T-helper 2 cell treated with Interferon-gamma antibody and Interleukin-4, amounts not matched to agents 100 ng/mL and 5 ng/mL, for 36 hours (primary cell): ENCODE measurements at regions not wholly inside any gene's neighbourhood (a gene's known extent, or its start where the extent isn't known, plus 50 kb on each side); places are given as distances from the start of the nearest gene placed in this dataset.

Experiments
- intact Hi-C: fragments of 100-400 bp; cut with micrococcal nuclease; formaldehyde crosslinking; loops from one replicate; pipeline ENCODE4 v1.15.1; 2023

DNA sequence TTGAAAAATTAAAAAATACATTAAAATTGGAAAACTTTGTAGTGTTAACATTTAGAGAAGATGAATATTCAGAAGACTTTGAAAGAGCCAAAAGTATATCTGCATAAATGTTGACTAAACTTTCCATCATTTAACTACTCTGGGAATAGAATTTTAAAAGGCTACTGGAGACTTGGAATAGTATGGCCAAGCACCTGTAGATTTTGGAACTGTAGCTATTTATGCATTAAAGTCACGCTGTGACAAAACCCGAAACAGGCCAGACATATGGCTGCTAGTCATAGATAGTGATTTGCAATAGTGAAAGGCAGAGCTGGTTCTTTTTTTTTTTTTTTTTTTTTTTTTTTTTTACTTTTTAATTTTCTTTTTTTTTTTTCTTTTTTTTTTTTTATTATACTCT, 396.0 kb downstream of the SOCS6 start:
- intact Hi-C loops: no loop called here

DNA sequence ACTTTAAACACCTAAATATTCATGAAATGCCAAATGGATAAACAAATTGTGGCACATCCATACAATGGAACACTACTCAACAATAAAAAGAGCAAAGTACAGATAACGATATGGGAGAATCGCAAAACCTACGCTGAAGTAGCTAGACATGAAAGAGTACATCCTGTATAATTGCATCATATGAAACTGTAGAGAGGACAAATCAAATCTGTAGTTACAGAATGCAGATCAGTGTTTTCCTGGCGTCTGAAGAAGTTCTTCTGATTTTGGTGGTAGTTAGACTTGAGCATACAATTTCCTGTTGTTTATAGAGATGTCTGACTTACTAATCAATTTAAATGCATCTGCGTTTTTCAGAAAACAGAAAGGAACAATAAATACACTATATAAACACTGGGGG, 394.4 kb downstream of the SOCS6 start:
- intact Hi-C loops: no loop called here

DNA sequence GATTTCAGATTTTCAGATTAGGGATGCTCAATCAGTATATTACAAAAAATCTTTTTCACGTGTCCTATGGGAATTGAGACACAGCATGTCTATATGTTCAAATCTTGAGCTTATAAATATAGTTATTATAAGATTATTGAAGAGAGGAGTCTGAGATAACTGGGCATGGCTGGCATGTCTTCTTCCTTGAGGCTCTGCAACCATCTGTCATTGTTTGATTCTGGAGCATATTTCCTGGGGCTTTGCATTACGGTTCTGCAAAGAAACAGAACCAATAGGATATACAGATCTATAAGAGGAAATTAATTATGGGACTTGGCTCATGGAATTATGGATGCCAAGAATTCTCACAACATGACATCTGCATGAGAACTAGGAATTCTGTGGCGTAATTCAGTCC, 386.1 kb downstream of the SOCS6 start:
- intact Hi-C loops: no loop called here

GRCh38 chr18:70673831-70674230, 385.0 kb downstream of the SOCS6 start:
- intact Hi-C loops: no loop called here

DNA sequence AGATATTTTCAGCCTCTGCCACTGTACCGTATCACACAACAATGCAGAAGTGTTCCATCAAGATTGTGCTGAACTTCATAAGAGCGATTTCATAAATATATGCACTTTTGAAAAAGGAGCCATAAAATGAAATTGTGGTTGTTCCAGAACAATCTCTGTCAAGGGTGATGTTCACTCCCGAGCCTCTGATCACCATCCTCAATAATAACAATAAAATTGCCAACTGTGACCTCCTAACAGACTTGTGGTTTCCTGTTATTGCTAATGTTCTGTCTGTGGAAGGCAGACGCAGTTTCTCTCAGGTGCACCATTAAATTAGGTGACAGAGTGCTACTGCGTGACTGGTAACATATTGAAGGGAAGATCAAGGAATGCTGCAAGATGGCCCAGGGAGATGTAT, 383.7 kb downstream of the SOCS6 start:
- intact Hi-C loops: no loop called here

GRCh38 chr18:70671889-70672565, 383.2 kb downstream of the SOCS6 start:
- intact Hi-C loops: no loop called here

DNA sequence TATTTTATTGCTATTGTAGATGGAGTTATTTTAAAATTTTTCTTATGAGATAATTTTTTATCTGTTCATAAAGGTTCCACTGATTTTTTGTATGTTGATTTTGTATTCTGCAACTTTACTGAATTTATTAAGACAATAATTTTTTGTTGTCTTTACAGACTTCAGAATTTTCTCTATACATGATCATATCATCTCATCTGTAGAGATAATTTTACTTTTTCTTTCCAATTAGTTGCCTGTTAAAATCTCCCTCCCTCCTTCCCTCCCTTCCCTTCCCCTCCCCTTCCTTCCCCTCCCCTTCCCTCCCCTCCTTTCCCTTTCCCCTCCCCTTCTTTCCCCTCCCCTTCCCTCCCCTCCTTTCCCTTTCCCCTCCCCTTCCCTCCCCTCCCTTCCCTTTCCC, 378.1 kb downstream of the SOCS6 start:
- intact Hi-C loops: no loop called here

GRCh38 chr18:70663141-70663540, 374.3 kb downstream of the SOCS6 start:
- intact Hi-C loops: no loop called here

- intact Hi-C loops: no loop called here
Measured at GRCh38 chr18:70662588-70662987, 373.7 kb downstream of the SOCS6 start.

- intact Hi-C loops: no loop called here
Measured at GRCh38 chr18:70659036-70659925, 370.4 kb downstream of the SOCS6 start.

DNA sequence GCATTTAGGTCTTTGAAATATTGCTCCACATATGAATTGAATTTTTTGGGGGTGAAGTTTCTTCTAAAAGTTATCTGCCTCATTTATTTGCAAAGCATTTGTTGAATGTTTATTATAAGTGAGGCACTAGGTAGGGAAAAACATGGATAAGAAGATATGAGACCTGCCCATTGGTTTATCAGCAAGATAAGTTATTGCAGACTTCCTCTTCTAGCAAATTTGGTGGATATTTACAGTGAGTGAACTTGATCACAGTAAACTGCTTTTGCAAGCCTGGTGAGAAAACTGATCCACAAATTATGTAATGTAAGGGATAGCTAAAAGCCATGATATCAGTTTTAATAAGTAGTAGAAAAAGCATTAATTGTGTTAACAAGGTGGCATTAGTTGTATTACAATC, 364.8 kb downstream of the SOCS6 start:
- intact Hi-C loops: no loop called here

DNA sequence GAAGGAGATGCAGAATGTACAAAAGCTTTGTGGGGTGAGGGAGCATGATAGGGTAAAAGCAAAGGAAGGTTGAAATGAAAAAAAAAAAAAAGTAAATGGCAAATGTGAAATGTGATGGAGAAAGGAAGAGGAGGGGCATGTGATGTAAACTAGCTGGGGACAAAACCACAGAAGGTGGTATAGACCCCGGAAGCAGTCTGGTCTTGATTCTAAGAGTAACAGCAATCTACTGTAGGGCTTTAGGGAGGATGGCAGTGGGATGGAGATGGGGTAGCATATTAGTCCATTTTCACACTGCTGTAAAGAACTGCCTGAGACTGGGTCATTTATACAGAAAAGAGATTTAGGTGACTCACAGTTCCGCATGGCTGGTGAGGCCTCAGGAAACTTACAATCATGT, 362.0 kb downstream of the SOCS6 start:
- intact Hi-C loops: no loop called here

GRCh38 chr18:70649683-70650082, 360.8 kb downstream of the SOCS6 start:
- intact Hi-C loops: no loop called here

- intact Hi-C loops: no loop called here
Measured at GRCh38 chr18:70645971-70646370, 357.1 kb downstream of the SOCS6 start.

DNA sequence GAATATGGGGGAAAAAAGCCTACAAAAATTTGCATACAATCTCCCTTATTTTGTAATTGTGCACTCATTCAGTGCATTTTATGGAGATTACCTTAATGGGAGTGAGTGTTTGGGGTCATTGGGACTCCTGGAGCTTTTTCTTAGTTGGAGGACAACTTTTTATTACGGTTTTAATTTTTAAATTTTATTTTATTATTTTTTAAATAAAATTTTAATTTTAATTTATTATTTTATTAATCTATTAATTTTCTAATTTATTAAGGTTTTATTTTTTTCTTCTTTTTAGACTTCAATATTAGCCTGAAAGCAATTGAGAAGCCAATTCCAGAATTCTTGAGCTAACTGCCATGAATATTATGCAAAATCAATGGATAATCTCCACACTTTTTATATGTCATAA, 355.0 kb downstream of the SOCS6 start:
- intact Hi-C loops: no loop called here

- intact Hi-C loops: no loop called here
Measured at GRCh38 chr18:70641156-70641775, 352.4 kb downstream of the SOCS6 start.

- intact Hi-C loops: no loop called here
Measured at GRCh38 chr18:70640336-70640887, 351.6 kb downstream of the SOCS6 start.

GRCh38 chr18:70636991-70637390, 348.1 kb downstream of the SOCS6 start:
- intact Hi-C loops: no loop called here

DNA sequence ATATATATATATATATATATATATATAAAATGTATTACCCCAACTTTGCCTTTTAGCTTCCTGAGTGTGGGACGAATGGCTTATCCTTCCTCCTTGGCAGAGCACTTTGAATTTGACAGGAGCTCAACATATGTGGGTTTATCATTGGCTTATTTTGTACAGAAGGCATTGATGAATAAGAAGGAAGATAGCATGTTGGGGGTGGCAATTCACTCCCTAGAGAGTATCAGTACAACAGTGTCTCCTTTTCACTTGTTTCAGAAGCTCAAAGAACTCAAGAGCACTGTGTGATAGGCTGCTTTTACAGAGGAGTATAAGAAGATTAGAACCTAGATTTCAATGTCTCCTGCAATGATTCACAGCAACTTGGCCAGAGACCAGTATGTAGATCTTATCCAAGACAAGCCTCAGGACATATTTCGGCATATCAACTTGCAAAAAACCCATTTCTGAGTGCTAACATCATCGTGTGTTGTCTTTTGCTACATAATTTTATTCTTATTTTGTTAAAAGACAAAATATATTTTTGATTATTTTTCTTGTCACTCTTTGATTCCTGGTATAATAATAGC, 345.8 kb downstream of the SOCS6 start:
- intact Hi-C loops: no loop called here

DNA sequence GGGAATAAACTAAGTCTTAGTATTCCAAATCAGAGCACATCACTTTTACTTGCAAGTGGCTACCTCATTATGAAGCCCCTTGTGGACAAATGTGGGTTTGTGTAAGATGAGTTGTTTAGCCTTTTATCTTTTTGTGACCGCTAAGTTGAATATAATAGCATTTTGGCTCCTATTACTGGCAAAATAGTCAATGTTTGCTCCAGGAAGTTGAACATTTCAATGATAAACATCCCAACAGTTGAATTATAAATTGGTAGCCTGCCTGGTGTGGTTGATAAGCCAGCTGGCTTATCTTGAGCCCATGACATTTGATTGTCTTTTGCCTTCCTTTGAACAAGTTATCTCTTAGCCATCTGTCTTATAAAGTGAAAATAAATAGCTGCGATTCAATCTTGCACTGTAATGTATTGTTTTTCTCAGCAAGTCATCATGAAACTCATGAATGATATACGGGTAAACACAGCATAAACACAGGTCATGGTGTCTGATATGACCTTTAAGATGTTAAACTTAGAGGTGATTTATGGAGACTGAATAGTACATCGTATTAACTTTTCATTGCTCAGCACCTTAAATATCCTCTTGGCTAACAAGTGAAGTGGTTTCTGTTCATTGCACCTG, 338.4 kb downstream of the SOCS6 start:
- intact Hi-C loops: no loop called here
